Adrenal gland (tissue), 9 donors: ENCODE measurements at regions not wholly inside any gene's neighbourhood (a gene's known extent, or its start where the extent isn't known, plus 50 kb on each side); places are given as distances from the start of the nearest gene placed in this dataset.
"Not testable (repeated sequence)": the region's sequence is repeated elsewhere in the genome, so short reads cannot be mapped to it uniquely, and the experiment has no call there.

Experiments used
- DNase-seq, 7 donors: peaks; one replicate each; pipeline ENCODE4 v3.0.0-alpha.2; 2019 to 2020
- H3K27ac ChIP-seq, 5 donors: fragments of 200-600 bp; sonication (generic) in 4 of 5; 1 replicate in 3 of 5; 2 replicates in 2 of 5; pipeline versions ENCODE4 v1.5.1 to v1.8.0; 2016 to 2020; ENCODE audit warnings: mild to moderate bottlenecking in 1 of 5
- H3K27me3 ChIP-seq: fragments of 200-600 bp; 2 replicates; pipeline ENCODE4 v1.8.0; 2021
- H3K36me3 ChIP-seq, 2 donors: fragments of 200-600 bp; replicated peaks in 1 of 2; 1 replicate in 1 of 2; 2 replicates in 1 of 2; pipeline versions ENCODE4 v1.5.1 to v1.8.0; 2018 to 2022
- H3K4me1 ChIP-seq, 2 donors: fragments of 200-600 bp; replicated peaks in 1 of 2; 1 replicate in 1 of 2; 2 replicates in 1 of 2; pipeline versions ENCODE4 v1.5.1 to v1.8.0; 2018 to 2021
- H3K4me3 ChIP-seq, 4 donors: fragments of 200-600 bp; sonication (generic) in 3 of 4; one replicate each; pipeline ENCODE4 v1.5.1; 2016 to 2018
- H3K9me3 ChIP-seq, 3 donors: fragments of 200-600 bp; sonication (generic) in 1 of 3; replicated peaks in 1 of 3; 1 replicate in 2 of 3; 2 replicates in 1 of 3; pipeline versions ENCODE4 v1.5.1 to v1.8.0; 2016 to 2021
- CTCF ChIP-seq, 6 experiments: fragments of 450-650 bp in 4 of 6; fragments of 200-600 bp in 2 of 6; sonication (generic) in 1 of 6; IDR thresholded peaks; 1 replicate in 5 of 6; 2 replicates in 1 of 6; pipeline versions ENCODE4 v1.5.1 to v1.8.0; 2016 to 2021; ENCODE audit warnings: antibody characterized with exemption in 6 of 6, mild to moderate bottlenecking in 2 of 6, moderate library complexity in 1 of 6
- POLR2A ChIP-seq, 2 donors: fragments of 450-650 bp; IDR thresholded peaks; one replicate each; pipeline ENCODE4 v1.6.1; 2017; ENCODE audit warnings: antibody characterized with exemption in 2 of 2, mild to moderate bottlenecking in 2 of 2, moderate library complexity in 1 of 2
- WGBS, 4 donors: extraction: QIAGEN DNeasy Blood & Tissue Kit in 2 of 4; methylation state at CpG; one replicate each; pipeline versions ENCODE4 v1.1.5 to v1.1.7; 2013 to 2017; 5-methylcytosine and 5-hydroxymethylcytosine counted together
- intact Hi-C, 2 donors: fragments of 100-400 bp; cut with DNase I; formaldehyde crosslinking; loops; one replicate each; pipeline versions ENCODE4 v1.14.1 to v1.15.0; 2022 to 2023
- donor health status: healthy with polysubstance abuse.
- donor health status: Bipolar disorder and iron deficiency.
- donor health status: DM: yes; HTN: yes; CAD: no.
- donor health status: DM: no; HTN: no; CAD: no.
- donor health status: DM: no; HTN: no; CAD: no.

- Histone ChIP-seq H3K27ac (no peak overlapping the region), H3K4me3 (no peak overlapping the region), H3K9me3 (no peaks in the 10 kb centered on the region), H3K36me3 (no peaks in the 10 kb centered on the region), H3K4me1 (no peaks in the 10 kb centered on the region), H3K27me3 (no peaks in the 10 kb centered on the region)
- no peak for DNase-seq
- intact Hi-C loops, result no loop called here
- TF ChIP-seq CTCF (IDR thresholded peaks at IDR 0.05), result no peak
- TF ChIP-seq POLR2A (IDR thresholded peaks at IDR 0.05), result no peak
- WGBS, 4 donors, result 77 to 93% (median 84%) methylated on average over 2 of the region's 2 CpGs
Measured at GRCh38 chr13:61107989-61108388, 307.7 kb downstream of the PCDH20 start.

- TF ChIP-seq CTCF (IDR thresholded peaks at IDR 0.05) (no peak), POLR2A (IDR thresholded peaks at IDR 0.05) (no peak)
- Histone ChIP-seq H3K4me1 (no peaks in the 10 kb centered on the region), H3K4me3 (no peak overlapping the region), H3K27ac (no peak overlapping the region), H3K9me3 (no peaks in the 10 kb centered on the region), H3K36me3 (no peaks in the 10 kb centered on the region), H3K27me3 (no peaks in the 10 kb centered on the region)
- no peak for DNase-seq
- intact Hi-C loops, result no loop called here
Measured at GRCh38 chr13:61095885-61096284, 319.8 kb downstream of the PCDH20 start.

GRCh38 chr13:61094865-61095264 is 320.8 kb downstream of the PCDH20 start:
- TF ChIP-seq POLR2A (IDR thresholded peaks at IDR 0.05) (no peak), CTCF (IDR thresholded peaks at IDR 0.05) (no peak)

GRCh38 chr13:61089894-61090293 is 325.8 kb downstream of the PCDH20 start:
- WGBS, 4 donors, result 59 to 67% (median 65%) methylated on average over 8 of the region's 8 CpGs
- H3K27me3 ChIP-seq, H3K27ac ChIP-seq, H3K9me3 ChIP-seq, H3K4me3 ChIP-seq, intact Hi-C loops, H3K36me3 ChIP-seq, H3K4me1 ChIP-seq, DNase-seq: not testable (repeated sequence)

More at GRCh38 chr13:61094865-61095264, 320.8 kb downstream of the PCDH20 start:
- no peak for DNase-seq
- Histone ChIP-seq H3K4me3 (no peak overlapping the region), H3K9me3 (no peaks in the 10 kb centered on the region), H3K4me1 (no peaks in the 10 kb centered on the region), H3K27ac (no peak overlapping the region), H3K36me3 (no peaks in the 10 kb centered on the region), H3K27me3 (no peaks in the 10 kb centered on the region)
- intact Hi-C loops, result no loop called here

- H3K4me3 ChIP-seq, result no peak overlapping the region
- DNase-seq, result no peak
- intact Hi-C loops, result no loop called here
- no peak overlapping the region for H3K27ac ChIP-seq
- H3K36me3 ChIP-seq, result no peaks in the 10 kb centered on the region
- no peaks in the 10 kb centered on the region for H3K4me1 ChIP-seq
- no peaks in the 10 kb centered on the region for H3K9me3 ChIP-seq
- no peaks in the 10 kb centered on the region for H3K27me3 ChIP-seq
- 69 to 100% (median 83%) methylated on average over 1 of the region's 1 CpG for WGBS, 4 donors
- TF ChIP-seq POLR2A (IDR thresholded peaks at IDR 0.05), result no peak
- TF ChIP-seq CTCF (IDR thresholded peaks at IDR 0.05), result no peak
Measured at GRCh38 chr13:61086087-61086486, 329.6 kb downstream of the PCDH20 start.
